ENCODE measurements at regions not wholly inside any gene's neighbourhood (a gene's known extent, or its start where the extent isn't known, plus 50 kb on each side); places are given as distances from the start of the nearest gene placed in this dataset.

GRCh38 chr18:31247574-31248199, 70.3 kb upstream of the DSG1 start:
- no peak for DNase-seq

- DNase-seq: no peak
Observed at GRCh38 chr18:31248783-31249521, 69.0 kb upstream of the DSG1 start.

- no peak for DNase-seq
Observed at GRCh38 chr18:31250902-31251301, 67.1 kb upstream of the DSG1 start.

- no peak for DNase-seq
Observed at GRCh38 chr18:31252522-31252921, 65.4 kb upstream of the DSG1 start.

- DNase-seq: no peak
Observed at GRCh38 chr18:31255953-31256352, 62.0 kb upstream of the DSG1 start.

GRCh38 chr18:31258789-31259188, 59.2 kb upstream of the DSG1 start:
- no peak for DNase-seq

GRCh38 chr18:31261792-31262582, 56.0 kb upstream of the DSG1 start:
- no peak for DNase-seq

- no peak for DNase-seq
Observed at GRCh38 chr18:31267823-31268481, 50.0 kb upstream of the DSG1 start.

Data from nucleus accumbens (tissue), 56 donors.